AG10803 (cell line): ENCODE measurements at regions not wholly inside any gene's neighbourhood (a gene's known extent, or its start where the extent isn't known, plus 50 kb on each side); places are given as distances from the start of the nearest gene placed in this dataset.

ENCODE experiments used
- DNase-seq: peaks from one replicate; pipeline ENCODE4 v3.0.0; 2010; ENCODE audit warnings: low read depth
- H3K4me3 ChIP-seq: 2 replicates; pipeline ENCODE4 v1.5.1; 2011; ENCODE audit warnings: mild to moderate bottlenecking, low read length, control low read depth
- CTCF ChIP-seq: conservative IDR thresholded peaks from 2 replicates; pipeline ENCODE4 v1.5.1; 2011; ENCODE audit warnings: mild to moderate bottlenecking, low read length, control low read depth, inconsistent platforms

- no peak for TF ChIP-seq CTCF
- DNase-seq: no peak
- H3K4me3 ChIP-seq: no peak overlapping the region
Measured at GRCh38 chr13:62084728-62085127, 669.1 kb upstream of the PCDH20 start.

GRCh38 chr13:62067821-62068220 is 652.2 kb upstream of the PCDH20 start:
- TF ChIP-seq CTCF: no peak
- H3K4me3 ChIP-seq: no peak overlapping the region
- no peak for DNase-seq

- H3K4me3 ChIP-seq: no peak overlapping the region
- DNase-seq: no peak
- no peak for TF ChIP-seq CTCF
Measured at GRCh38 chr13:62065016-62065415, 649.4 kb upstream of the PCDH20 start.

- no peak for TF ChIP-seq CTCF
- DNase-seq: no peak
- H3K4me3 ChIP-seq: no peak overlapping the region
Measured at GRCh38 chr13:62061751-62062150, 646.1 kb upstream of the PCDH20 start.

GRCh38 chr13:62060570-62060969 is 644.9 kb upstream of the PCDH20 start:
- no peak for TF ChIP-seq CTCF
- H3K4me3 ChIP-seq: no peak overlapping the region
- no peak for DNase-seq

- no peak overlapping the region for H3K4me3 ChIP-seq
- no peak for TF ChIP-seq CTCF
- DNase-seq: no peak
Measured at GRCh38 chr13:62057286-62057685, 641.6 kb upstream of the PCDH20 start.

- H3K4me3 ChIP-seq: no peak overlapping the region
- no peak for TF ChIP-seq CTCF
- no peak for DNase-seq
Measured at GRCh38 chr13:62049992-62050391, 634.3 kb upstream of the PCDH20 start.
